IMR-90 (cell line): ENCODE measurements at regions not wholly inside any gene's neighbourhood (a gene's known extent, or its start where the extent isn't known, plus 50 kb on each side); places are given as distances from the start of the nearest gene placed in this dataset.

Experiments used
- ATAC-seq: fragments of 200-7000 bp; cut with Tn5 transposase; 2 replicates; pipeline ENCODE4 v1.9.1; 2020; ENCODE audit warnings: low read depth, mild to moderate bottlenecking, moderate library complexity
- BruUV-seq: library from RNA; stranded (reverse); fragments of 400-500 nt; replicated peaks from 2 replicates; lab custom pipeline; 2021; lab: Mats Ljungman, UMichigan
- CTCF ChIA-PET: fragments of 300-600 bp; formaldehyde crosslinking; extraction: SDS; loops from one replicate; lab custom pipeline; 2021; ENCODE audit warnings: antibody characterized with exemption; lab: Yijun Ruan, JAX
- POLR2A ChIA-PET: fragments of 300-600 bp; sonication (Branson Sonifier 250); formaldehyde crosslinking; loops from one replicate; lab custom pipeline; 2022; ENCODE audit warnings: antibody characterized with exemption; ENCODE audit not compliant: unreplicated experiment; lab: Charles Lee
- DNase-seq: peaks from one replicate; pipeline ENCODE4 v3.0.0; 2013
- H2AFZ ChIP-seq: replicated peaks from 2 replicates; pipeline ENCODE3; 2013; ENCODE audit warnings: low read length, mild to moderate bottlenecking; ENCODE audit not compliant: poor library complexity
- H2AK5ac ChIP-seq: 2 replicates; pipeline ENCODE4 v1.6.1; 2013; ENCODE audit warnings: low read depth, low read length, inconsistent platforms
- H2AK9ac ChIP-seq: replicated peaks from 2 replicates; pipeline ENCODE3; 2013; ENCODE audit warnings: mild to moderate bottlenecking, low read depth, low read length, moderate library complexity; ENCODE audit not compliant: poor library complexity
- H2BK120ac ChIP-seq: 2 replicates; pipeline ENCODE4 v1.6.1; 2013; ENCODE audit warnings: low read depth, low read length, inconsistent platforms
- H2BK15ac ChIP-seq: 3 replicates; pipeline ENCODE4 v1.6.1; 2013; ENCODE audit warnings: low read depth, low read length, inconsistent platforms
- H2BK20ac ChIP-seq: 2 replicates; pipeline ENCODE4 v1.6.1; 2013; ENCODE audit warnings: low read depth, mild to moderate bottlenecking, inconsistent platforms, low read length, moderate library complexity
- H2BK5ac ChIP-seq: 2 replicates; pipeline ENCODE4 v1.6.1; 2013; ENCODE audit warnings: mild to moderate bottlenecking, low read depth, low read length, inconsistent platforms; ENCODE audit not compliant: poor library complexity, severe bottlenecking
- H3K14ac ChIP-seq: replicated peaks from 2 replicates; pipeline ENCODE4 v1.6.1; 2013; ENCODE audit warnings: low read depth, low read length, inconsistent platforms
- H3K18ac ChIP-seq: 2 replicates; pipeline ENCODE4 v1.6.1; 2013; ENCODE audit warnings: low read depth, low read length, control low read depth
- H3K23ac ChIP-seq: 2 replicates; pipeline ENCODE4 v1.6.1; 2013; ENCODE audit warnings: low read depth, low read length, inconsistent platforms
- H3K27ac ChIP-seq: 2 replicates; pipeline ENCODE4 v1.5.1; 2013; ENCODE audit warnings: mild to moderate bottlenecking, control low read depth, low read length; ENCODE audit not compliant: insufficient read depth
- H3K27me3 ChIP-seq: 2 replicates; pipeline ENCODE4 v1.6.1; 2013; ENCODE audit warnings: low read length; ENCODE audit not compliant: control insufficient read depth, insufficient read depth
- H3K36me3 ChIP-seq: 2 replicates; pipeline ENCODE4 v1.6.1; 2013; ENCODE audit warnings: low read length, mixed read lengths; ENCODE audit not compliant: control insufficient read depth, insufficient read depth
- H3K4ac ChIP-seq: 2 replicates; pipeline ENCODE4 v1.6.1; 2013; ENCODE audit warnings: low read depth, low read length, inconsistent platforms
- H3K4me1 ChIP-seq: 2 replicates; pipeline ENCODE4 v1.6.1; 2013; ENCODE audit warnings: low read length, mixed read lengths; ENCODE audit not compliant: control insufficient read depth, insufficient read depth
- H3K4me2 ChIP-seq: 2 replicates; pipeline ENCODE4 v1.6.1; 2013; ENCODE audit warnings: low read depth, mild to moderate bottlenecking, control low read depth, low read length, moderate library complexity
- H3K4me3 ChIP-seq: 2 replicates; pipeline ENCODE4 v1.5.1; 2013; ENCODE audit warnings: low read depth, mild to moderate bottlenecking, control low read depth, low read length, moderate library complexity; ENCODE audit not compliant: insufficient read depth
- H3K56ac ChIP-seq: 2 replicates; pipeline ENCODE4 v1.6.1; 2013; ENCODE audit warnings: low read length, inconsistent platforms; ENCODE audit not compliant: insufficient read depth; ENCODE audit errors: extremely low read depth
- H3K79me1 ChIP-seq, 2 experiments: 2 replicates each; pipeline ENCODE4 v1.6.1; 2013; ENCODE audit warnings: low read length in 2 of 2, inconsistent platforms in 1 of 2, low read depth in 1 of 2
- H3K9ac ChIP-seq: 2 replicates; pipeline ENCODE4 v1.6.1; 2013; ENCODE audit warnings: low read depth, low read length, control low read depth
- H3K9me1 ChIP-seq: 2 replicates; pipeline ENCODE4 v1.6.1; 2013; ENCODE audit warnings: low read length, inconsistent platforms; ENCODE audit not compliant: insufficient read depth
- H3K9me3 ChIP-seq: 2 replicates; pipeline ENCODE4 v1.6.1; 2013; ENCODE audit warnings: low read length; ENCODE audit not compliant: control insufficient read depth, insufficient read depth
- H4K20me1 ChIP-seq: 2 replicates; pipeline ENCODE4 v1.6.1; 2013; ENCODE audit warnings: low read length, inconsistent platforms; ENCODE audit not compliant: insufficient read depth
- H4K5ac ChIP-seq: 2 replicates; pipeline ENCODE4 v1.6.1; 2013; ENCODE audit warnings: mild to moderate bottlenecking, low read depth, low read length, control low read depth
- H4K8ac ChIP-seq, 2 experiments: 2 replicates each; pipeline ENCODE4 v1.6.1; 2013; ENCODE audit warnings: low read depth in 2 of 2, low read length in 2 of 2, control low read depth in 1 of 2, inconsistent platforms in 1 of 2
- H4K91ac ChIP-seq: 2 replicates; pipeline ENCODE4 v1.6.1; 2013; ENCODE audit warnings: low read depth, low read length, inconsistent platforms; ENCODE audit not compliant: insufficient read depth
- BHLHE40 ChIP-seq: fragments of 150-350 bp; IDR thresholded peaks from 2 replicates; pipeline ENCODE4 v1.6.1; 2016; ENCODE audit warnings: mild to moderate bottlenecking, low read depth, low read length
- POLR2A ChIP-seq: IDR thresholded peaks from 2 replicates; pipeline ENCODE4 v1.6.1; 2012; ENCODE audit warnings: mild to moderate bottlenecking, low read depth, low read length
- RAD21 ChIP-seq: IDR thresholded peaks from 2 replicates; pipeline ENCODE4 v1.6.1; 2012; ENCODE audit warnings: low read length, improper control_type of control experiment
- WGBS, 2 experiments: methylation state at CpG; one replicate each; pipeline versions ENCODE4 v1.1.5 to v1.1.7; 2013; ENCODE audit warnings: missing lambda C conversion rate in 2 of 2; ENCODE audit not compliant: insufficient read length in 1 of 2; ENCODE audit errors: extremely low coverage in 2 of 2; 5-methylcytosine and 5-hydroxymethylcytosine counted together
- dilution Hi-C: fragments of 300-500 bp; cut with HindIII; formaldehyde crosslinking; loops from one replicate; pipeline ENCODE4 v1.14.3; 2018; ENCODE audit warnings: low sequenced_read_pairs; ENCODE audit not compliant: unreplicated experiment
- in situ Hi-C: fragments of 300-500 bp; cut with MboI; formaldehyde crosslinking; loops from 3 replicates; pipeline ENCODE4 v1.14.3; 2019; ENCODE audit warnings: low sequenced_read_pairs, inconsistent platforms, mixed read lengths
- intact Hi-C: fragments of 100-400 bp; cut with micrococcal nuclease; formaldehyde crosslinking; loops from 2 replicates; pipeline ENCODE4 v1.10.0; 2022

- in situ Hi-C loops (no loop called here), dilution Hi-C loops (no loop called here)
- CTCF ChIA-PET, result no interaction called here
Measured at GRCh38 chr2:41033127-41033526, 581.2 kb upstream of the SLC8A1 start.

More at GRCh38 chr2:41033127-41033526, 581.2 kb upstream of the SLC8A1 start:
- Histone ChIP-seq H3K4me3 (no peak overlapping the region), H2BK20ac (no peak overlapping the region), H3K23ac (no peak overlapping the region), H3K18ac (no peak overlapping the region), H3K4ac (no peak overlapping the region), H3K9me3 (no peaks in the 10 kb centered on the region), H4K20me1 (no peaks in the 10 kb centered on the region), H4K5ac (no peak overlapping the region), H3K9ac (no peak overlapping the region), H3K27me3 (no peaks in the 10 kb centered on the region), H2BK5ac (no peak overlapping the region), H3K36me3 (no peaks in the 10 kb centered on the region), H2AK9ac (no peak overlapping the region), H2BK120ac (no peak overlapping the region), H4K91ac (no peak overlapping the region), H3K4me1 (no peaks in the 10 kb centered on the region), H3K14ac (no peak overlapping the region), H2BK15ac (no peak overlapping the region), H3K9me1 (no peaks in the 10 kb centered on the region; the same call in 1 of the 2 replicates), H2AK5ac (no peak overlapping the region), H4K8ac (no peak overlapping the region), H3K79me1 (no peaks in the 10 kb centered on the region), H3K4me2 (no peak overlapping the region), H3K56ac (no peak overlapping the region), H2AFZ (no peak overlapping the region), H3K27ac (no peak overlapping the region)
- ATAC-seq (no peak), DNase-seq (no peak)
- WGBS, 2 experiments, result 74% methylated on average over 3 of the region's 6 CpGs; no CpG with 5 or more reads in 1 of the 2 experiments
- intact Hi-C loops, result no loop called here
- no peak for TF ChIP-seq RAD21
- TF ChIP-seq BHLHE40, result no peak
- no peak for TF ChIP-seq POLR2A
- POLR2A ChIA-PET, result no interaction called here
- no TSS peak for BruUV-seq
